ENCODE measurements at regions not wholly inside any gene's neighbourhood (a gene's known extent, or its start where the extent isn't known, plus 50 kb on each side); places are given as distances from the start of the nearest gene placed in this dataset.
"Not testable (repeated sequence)": the region's sequence is repeated elsewhere in the genome, so short reads cannot be mapped to it uniquely, and the experiment has no call there.

- no peaks in the 10 kb centered on the region for H3K9me3 Mint-ChIP-seq (ENCODE audit: unreplicated experiment)
- no peaks in the 10 kb centered on the region for H3K4me1 ChIP-seq (ENCODE audit: insufficient read depth, low read length)
- H4K20me1 ChIP-seq (ENCODE audit: insufficient read depth, low read length) = no peaks in the 10 kb centered on the region
- H3K9me3 ChIP-seq (ENCODE audit: insufficient read depth, low read depth, low read length) = no peaks in the 10 kb centered on the region
- FAIRE-seq (no peak), DNase-seq (ENCODE audit: low read depth) (no peak)
- no peak overlapping the region for H2AFZ ChIP-seq (ENCODE audit: low read depth, low read length)
- no peak overlapping the region for H3K27ac Mint-ChIP-seq (ENCODE audit: unreplicated experiment)
- no peak overlapping the region for H3K4me3 ChIP-seq (ENCODE audit: insufficient read depth, low read depth, low read length)
- peaks cover 18% of the 10 kb centered on the region for H3K4me1 Mint-ChIP-seq (ENCODE audit: low read depth, unreplicated experiment)
- H3K4me3 Mint-ChIP-seq (ENCODE audit: unreplicated experiment) = no peak overlapping the region
- H3K27ac ChIP-seq (ENCODE audit: low read depth, low read length) = no peak overlapping the region
- H3K36me3 Mint-ChIP-seq (ENCODE audit: low read depth, unreplicated experiment) = no peaks in the 10 kb centered on the region
- TF ChIP-seq EZH2 (IDR thresholded peaks at IDR 0.05; ENCODE audit: insufficient read depth, low read length) (no peak), CTCF (IDR thresholded peaks at IDR 0.05; ENCODE audit: insufficient read depth, low read depth, low read length) (no peak)
- H3K9ac ChIP-seq (ENCODE audit: low read length) = no peak overlapping the region
- no peak overlapping the region for H3K4me2 ChIP-seq (ENCODE audit: low read length)
- no peaks in the 10 kb centered on the region for H3K27me3 ChIP-seq (ENCODE audit: insufficient read depth, low read length)
- no peaks in the 10 kb centered on the region for H3K36me3 ChIP-seq (ENCODE audit: insufficient read depth, low read length)
- H3K27me3 Mint-ChIP-seq (ENCODE audit: low read depth, unreplicated experiment) = no peaks in the 10 kb centered on the region
- no peaks in the 10 kb centered on the region for H3K79me2 ChIP-seq (ENCODE audit: insufficient read depth, low read length)
Observed at GRCh38 chr4:56146956-56147355, 198.2 kb downstream of the CEP135 start.

- Histone ChIP-seq H3K9me3 (ENCODE audit: insufficient read depth, low read depth, low read length) (no peaks in the 10 kb centered on the region), H3K4me3 (ENCODE audit: insufficient read depth, low read depth, low read length) (no peak overlapping the region), H3K79me2 (ENCODE audit: insufficient read depth, low read length) (no peaks in the 10 kb centered on the region), H3K27me3 (ENCODE audit: insufficient read depth, low read length) (no peaks in the 10 kb centered on the region), H3K4me2 (ENCODE audit: low read length) (no peak overlapping the region), H2AFZ (ENCODE audit: low read depth, low read length) (no peak overlapping the region), H3K9ac (ENCODE audit: low read length) (no peak overlapping the region), H4K20me1 (ENCODE audit: insufficient read depth, low read length) (no peaks in the 10 kb centered on the region), H3K36me3 (ENCODE audit: insufficient read depth, low read length) (no peaks in the 10 kb centered on the region), H3K27ac (ENCODE audit: low read depth, low read length) (no peak overlapping the region), H3K4me1 (ENCODE audit: insufficient read depth, low read length) (no peaks in the 10 kb centered on the region)
- Mint-ChIP-seq H3K4me3 (ENCODE audit: unreplicated experiment) (no peak overlapping the region), H3K27me3 (ENCODE audit: low read depth, unreplicated experiment) (no peaks in the 10 kb centered on the region), H3K9me3 (ENCODE audit: unreplicated experiment) (no peaks in the 10 kb centered on the region), H3K4me1 (ENCODE audit: low read depth, unreplicated experiment) (peaks cover 3% of the 10 kb centered on the region), H3K36me3 (ENCODE audit: low read depth, unreplicated experiment) (no peaks in the 10 kb centered on the region), H3K27ac (ENCODE audit: unreplicated experiment) (no peak overlapping the region)
- FAIRE-seq (no peak), DNase-seq (ENCODE audit: low read depth) (no peak)
- TF ChIP-seq CTCF (IDR thresholded peaks at IDR 0.05; ENCODE audit: insufficient read depth, low read depth, low read length) (no peak), EZH2 (IDR thresholded peaks at IDR 0.05; ENCODE audit: insufficient read depth, low read length) (no peak)
Observed at GRCh38 chr4:56142088-56142487, 193.3 kb downstream of the CEP135 start.

GRCh38 chr4:56139241-56139827 is 190.6 kb downstream of the CEP135 start:
- H3K36me3 Mint-ChIP-seq (ENCODE audit: low read depth, unreplicated experiment) = no peaks in the 10 kb centered on the region
- Histone ChIP-seq H3K36me3 (ENCODE audit: insufficient read depth, low read length) (no peaks in the 10 kb centered on the region), H2AFZ (ENCODE audit: low read depth, low read length) (no peak overlapping the region), H3K9me3 (ENCODE audit: insufficient read depth, low read depth, low read length) (no peaks in the 10 kb centered on the region), H3K4me3 (ENCODE audit: insufficient read depth, low read depth, low read length) (no peak overlapping the region), H3K9ac (ENCODE audit: low read length) (no peak overlapping the region), H3K27me3 (ENCODE audit: insufficient read depth, low read length) (no peaks in the 10 kb centered on the region), H3K4me2 (ENCODE audit: low read length) (no peak overlapping the region), H3K4me1 (ENCODE audit: insufficient read depth, low read length) (no peaks in the 10 kb centered on the region), H3K27ac (ENCODE audit: low read depth, low read length) (no peak overlapping the region), H3K79me2 (ENCODE audit: insufficient read depth, low read length) (no peaks in the 10 kb centered on the region), H4K20me1 (ENCODE audit: insufficient read depth, low read length) (no peaks in the 10 kb centered on the region)
- FAIRE-seq (no peak), DNase-seq (ENCODE audit: low read depth) (no peak)
- peaks cover 7% of the 10 kb centered on the region for H3K4me1 Mint-ChIP-seq (ENCODE audit: low read depth, unreplicated experiment)
- H3K27me3 Mint-ChIP-seq (ENCODE audit: low read depth, unreplicated experiment) = no peaks in the 10 kb centered on the region
- no peaks in the 10 kb centered on the region for H3K9me3 Mint-ChIP-seq (ENCODE audit: unreplicated experiment)
- H3K27ac Mint-ChIP-seq (ENCODE audit: unreplicated experiment) = no peak overlapping the region
- no peak for TF ChIP-seq EZH2 (IDR thresholded peaks at IDR 0.05; ENCODE audit: insufficient read depth, low read length)
- TF ChIP-seq CTCF (IDR thresholded peaks at IDR 0.05; ENCODE audit: insufficient read depth, low read depth, low read length) = no peak
- H3K4me3 Mint-ChIP-seq (ENCODE audit: unreplicated experiment) = no peak overlapping the region

- H3K9me3 Mint-ChIP-seq (ENCODE audit: unreplicated experiment); DNase-seq (ENCODE audit: low read depth); H2AFZ ChIP-seq (ENCODE audit: low read depth, low read length); H3K4me3 Mint-ChIP-seq (ENCODE audit: unreplicated experiment); H3K79me2 ChIP-seq (ENCODE audit: insufficient read depth, low read length); H3K36me3 ChIP-seq (ENCODE audit: insufficient read depth, low read length); H3K27me3 Mint-ChIP-seq (ENCODE audit: low read depth, unreplicated experiment); H3K9me3 ChIP-seq (ENCODE audit: insufficient read depth, low read depth, low read length); H4K20me1 ChIP-seq (ENCODE audit: insufficient read depth, low read length); H3K27me3 ChIP-seq (ENCODE audit: insufficient read depth, low read length); H3K27ac Mint-ChIP-seq (ENCODE audit: unreplicated experiment); H3K9ac ChIP-seq (ENCODE audit: low read length); H3K36me3 Mint-ChIP-seq (ENCODE audit: low read depth, unreplicated experiment); H3K4me1 ChIP-seq (ENCODE audit: insufficient read depth, low read length); H3K4me3 ChIP-seq (ENCODE audit: insufficient read depth, low read depth, low read length); FAIRE-seq; H3K27ac ChIP-seq (ENCODE audit: low read depth, low read length); H3K4me2 ChIP-seq (ENCODE audit: low read length): not testable (repeated sequence)
- peaks cover 14% of the 10 kb centered on the region for H3K4me1 Mint-ChIP-seq (ENCODE audit: low read depth, unreplicated experiment)
Observed at GRCh38 chr4:56134834-56135233, 186.1 kb downstream of the CEP135 start.
